Glomerular visceral epithelial cell (primary cell): ENCODE measurements at regions not wholly inside any gene's neighbourhood (a gene's known extent, or its start where the extent isn't known, plus 50 kb on each side); places are given as distances from the start of the nearest gene placed in this dataset.

Experiments
- DNase-seq: peaks from one replicate; pipeline ENCODE4 v3.0.0-alpha.2; 2016; ENCODE audit errors: extremely low spot score

- no peak for DNase-seq
These were observed 188.4 kb upstream of the TSHZ2 start for GRCh38 chr20:52783769-52784168.

GRCh38 chr20:52780462-52780861 is 191.7 kb upstream of the TSHZ2 start:
- DNase-seq = no peak

GRCh38 chr20:52779125-52779524 is 193.0 kb upstream of the TSHZ2 start:
- DNase-seq = no peak

GRCh38 chr20:52777171-52777570 is 195.0 kb upstream of the TSHZ2 start:
- DNase-seq = no peak

GRCh38 chr20:52775786-52776185 is 196.4 kb upstream of the TSHZ2 start:
- no peak for DNase-seq

- no peak for DNase-seq
These were observed 203.5 kb upstream of the TSHZ2 start for GRCh38 chr20:52768694-52769093.

- no peak for DNase-seq
These were observed 205.3 kb upstream of the TSHZ2 start for GRCh38 chr20:52766645-52767435.

GRCh38 chr20:52763321-52763853 is 208.8 kb upstream of the TSHZ2 start:
- DNase-seq = no peak

- DNase-seq = no peak
These were observed 210.3 kb upstream of the TSHZ2 start for GRCh38 chr20:52761867-52762266.

- DNase-seq = no peak
These were observed 211.4 kb upstream of the TSHZ2 start for GRCh38 chr20:52760791-52761190.

- no peak for DNase-seq
These were observed 214.7 kb upstream of the TSHZ2 start for GRCh38 chr20:52757411-52757810.

GRCh38 chr20:52755744-52756143 is 216.4 kb upstream of the TSHZ2 start:
- DNase-seq = no peak

- no peak for DNase-seq
These were observed 217.8 kb upstream of the TSHZ2 start for GRCh38 chr20:52754366-52754765.

GRCh38 chr20:52752023-52752422 is 220.1 kb upstream of the TSHZ2 start:
- no peak for DNase-seq

- DNase-seq = no peak
These were observed 220.6 kb upstream of the TSHZ2 start for GRCh38 chr20:52751571-52751970.

GRCh38 chr20:52749938-52750337 is 222.2 kb upstream of the TSHZ2 start:
- no peak for DNase-seq

- no peak for DNase-seq
These were observed 223.2 kb upstream of the TSHZ2 start for GRCh38 chr20:52748990-52749389.

- no peak for DNase-seq
These were observed 223.7 kb upstream of the TSHZ2 start for GRCh38 chr20:52748285-52748932.

- no peak for DNase-seq
These were observed 224.3 kb upstream of the TSHZ2 start for GRCh38 chr20:52747845-52748284.

GRCh38 chr20:52746770-52747169 is 225.4 kb upstream of the TSHZ2 start:
- no peak for DNase-seq

GRCh38 chr20:52746190-52746589 is 226.0 kb upstream of the TSHZ2 start:
- DNase-seq = no peak

- no peak for DNase-seq
These were observed 227.7 kb upstream of the TSHZ2 start for GRCh38 chr20:52744441-52744840.

- no peak for DNase-seq
These were observed 234.1 kb upstream of the TSHZ2 start for GRCh38 chr20:52738081-52738480.
